GM18907 (cell line): ENCODE measurements at regions not wholly inside any gene's neighbourhood (a gene's known extent, or its start where the extent isn't known, plus 50 kb on each side); places are given as distances from the start of the nearest gene placed in this dataset.
"Not testable (repeated sequence)": the region's sequence is repeated elsewhere in the genome, so short reads cannot be mapped to it uniquely, and the experiment has no call there.

Experiments
- ATAC-seq: cut with Tn5 transposase; IDR thresholded peaks from one replicate; pipeline ENCODE4 v1.9.1; 2021; ENCODE audit warnings: mild to moderate bottlenecking, moderate library complexity; ENCODE audit not compliant: unreplicated experiment

- ATAC-seq: no peak
Observed at GRCh38 chr4:128690011-128690410, 119.5 kb upstream of the JADE1 start.

DNA sequence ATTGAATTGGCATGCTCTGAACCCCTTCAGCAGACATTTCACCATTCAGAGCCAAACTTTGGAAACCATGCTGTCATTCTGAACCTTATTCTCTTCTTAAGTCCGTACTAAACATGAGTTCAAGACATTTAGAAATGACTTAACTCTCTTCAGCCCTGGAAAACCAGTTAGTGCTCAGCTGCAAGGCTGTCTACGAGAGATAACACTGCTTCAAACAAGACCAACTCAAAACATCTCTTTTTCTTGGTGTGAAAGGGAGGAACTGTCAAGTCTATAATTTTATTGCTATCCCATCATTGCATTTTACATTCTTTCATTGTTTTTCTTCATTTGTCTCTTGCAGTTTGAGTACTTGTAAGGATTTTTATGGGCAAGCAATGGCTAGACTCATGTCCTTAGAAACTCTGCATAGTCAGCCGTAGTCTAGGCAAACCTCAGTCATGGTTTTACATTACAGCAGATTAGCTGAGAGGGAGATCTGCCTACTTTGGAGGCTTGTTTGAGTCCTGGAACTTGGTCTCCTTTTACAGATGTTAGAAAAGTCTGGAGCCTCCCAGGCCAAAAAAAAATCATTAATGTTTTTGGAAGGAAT is 120.6 kb upstream of the JADE1 start:
- no peak for ATAC-seq

- no peak for ATAC-seq
Observed at GRCh38 chr4:128688033-128688721, 121.3 kb upstream of the JADE1 start.

DNA sequence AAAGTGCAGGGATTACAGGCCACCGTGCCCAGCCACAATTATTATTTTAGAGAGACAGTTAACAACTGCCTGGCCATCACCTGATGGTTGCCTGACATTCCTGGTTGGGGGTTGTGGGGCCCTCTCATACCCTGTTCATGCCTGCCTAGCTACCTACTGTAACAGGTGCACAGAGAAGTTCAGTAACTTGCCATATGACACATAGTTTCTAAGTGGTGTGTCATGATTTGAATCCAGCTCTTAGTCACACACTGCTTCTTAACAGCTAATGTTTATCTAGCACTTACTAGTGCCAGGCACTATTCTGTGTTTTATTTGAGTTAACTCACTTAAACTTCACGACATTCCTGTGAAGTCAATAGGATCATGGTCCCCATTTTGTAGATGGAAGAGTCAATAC is 122.7 kb upstream of the JADE1 start:
- ATAC-seq: no peak

DNA sequence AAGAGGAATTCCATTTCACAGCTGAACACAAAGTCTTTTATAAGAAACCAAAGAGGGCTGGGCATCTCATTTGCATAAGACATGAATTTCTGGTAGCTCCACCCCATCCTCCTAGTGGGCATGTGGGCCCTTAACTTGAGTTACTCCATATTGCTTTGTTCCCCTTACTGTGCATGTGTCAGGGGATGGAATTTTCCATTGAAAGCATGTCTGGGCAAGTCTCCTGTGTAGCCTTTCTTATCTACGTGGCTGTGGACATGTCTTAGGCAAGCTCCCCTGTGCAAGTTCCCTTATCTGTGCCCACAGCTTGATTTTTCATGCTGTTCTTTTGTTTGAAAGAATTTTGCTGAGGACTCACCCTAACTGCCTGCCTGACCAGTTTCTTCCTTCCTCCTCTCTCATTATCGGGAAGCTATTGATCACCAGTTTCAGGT is 123.5 kb upstream of the JADE1 start:
- no peak for ATAC-seq

- no peak for ATAC-seq
Observed at GRCh38 chr4:128684016-128684415, 125.5 kb upstream of the JADE1 start.

DNA sequence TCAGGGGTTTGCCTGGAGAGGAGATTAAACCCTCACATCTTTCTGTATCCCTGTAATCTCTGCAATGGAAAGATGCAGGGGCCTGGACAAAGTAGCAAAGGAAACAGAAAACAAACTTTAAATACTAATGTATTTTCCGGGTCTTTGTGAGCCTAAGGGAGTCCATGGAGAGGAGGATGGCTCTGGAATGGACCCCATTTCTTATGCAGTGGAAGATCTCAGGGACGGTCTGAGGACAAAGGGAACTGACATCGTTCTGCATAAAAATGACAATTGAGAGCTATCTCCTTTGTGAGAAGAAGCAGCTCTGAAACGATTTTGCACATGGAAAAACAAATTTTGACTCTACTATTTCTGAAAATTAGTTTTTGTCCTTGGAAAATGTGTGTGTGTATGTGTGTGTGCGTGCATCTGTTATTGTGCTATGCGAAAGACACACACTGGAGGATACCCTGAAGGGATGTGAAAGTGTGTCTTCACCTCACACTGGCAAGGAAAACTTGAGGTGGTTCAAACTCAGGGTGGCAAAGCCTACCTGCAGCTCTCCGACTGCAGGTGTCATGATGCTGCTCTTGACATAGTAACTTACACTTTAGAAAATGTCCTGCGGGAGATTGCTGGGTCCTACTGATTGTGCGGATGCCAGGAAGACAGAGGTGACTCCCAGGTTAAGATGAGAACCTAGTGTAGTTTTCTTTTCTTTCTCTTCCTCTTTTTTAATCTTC is 126.4 kb upstream of the JADE1 start:
- ATAC-seq: no peak

- ATAC-seq: no peak
Observed at GRCh38 chr4:128676095-128676494, 133.4 kb upstream of the JADE1 start.

DNA sequence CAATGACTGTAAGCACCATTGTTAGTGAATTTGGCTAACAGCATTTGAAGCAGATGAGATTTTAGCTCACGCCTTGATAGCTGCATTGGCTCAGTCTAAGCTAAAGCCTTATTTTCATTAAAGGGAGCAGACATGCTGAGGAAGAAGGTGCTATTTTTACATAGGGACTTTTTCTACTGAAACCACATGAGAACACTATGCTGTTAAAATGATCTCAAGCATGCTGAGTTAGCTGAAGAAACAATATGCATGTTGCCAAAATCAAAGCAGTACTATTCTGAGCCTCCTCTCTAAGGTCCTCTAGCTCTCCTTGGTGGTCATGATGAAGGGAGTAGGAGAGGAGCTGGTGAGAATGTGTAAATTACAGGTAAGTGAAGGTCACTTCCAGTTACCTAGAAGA is 134.4 kb upstream of the JADE1 start:
- ATAC-seq: peak; percentile 98

- ATAC-seq: not testable (repeated sequence)
Observed at GRCh38 chr4:128673159-128673558, 136.3 kb upstream of the JADE1 start.

DNA sequence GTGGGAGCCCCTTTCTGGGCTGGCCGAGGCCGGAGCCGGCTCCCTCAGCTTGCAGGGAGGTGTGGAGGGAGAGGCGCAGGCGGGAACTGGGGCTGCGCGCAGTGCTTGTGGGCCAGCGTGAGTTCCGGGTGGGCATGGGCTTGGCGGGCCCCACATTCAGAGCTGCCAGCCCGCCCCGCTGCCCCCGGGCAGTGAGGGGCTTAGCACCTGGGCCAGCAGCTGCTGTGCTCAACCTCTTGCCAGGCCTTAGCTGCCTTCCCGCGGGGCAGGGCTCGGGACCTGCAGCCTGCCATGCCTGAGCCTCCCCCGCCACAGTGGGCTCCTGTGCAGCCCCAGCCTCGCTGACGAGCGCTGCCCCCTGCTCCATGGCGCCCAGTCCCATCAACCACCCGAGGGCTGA is 136.9 kb upstream of the JADE1 start:
- not testable (repeated sequence) for ATAC-seq

DNA sequence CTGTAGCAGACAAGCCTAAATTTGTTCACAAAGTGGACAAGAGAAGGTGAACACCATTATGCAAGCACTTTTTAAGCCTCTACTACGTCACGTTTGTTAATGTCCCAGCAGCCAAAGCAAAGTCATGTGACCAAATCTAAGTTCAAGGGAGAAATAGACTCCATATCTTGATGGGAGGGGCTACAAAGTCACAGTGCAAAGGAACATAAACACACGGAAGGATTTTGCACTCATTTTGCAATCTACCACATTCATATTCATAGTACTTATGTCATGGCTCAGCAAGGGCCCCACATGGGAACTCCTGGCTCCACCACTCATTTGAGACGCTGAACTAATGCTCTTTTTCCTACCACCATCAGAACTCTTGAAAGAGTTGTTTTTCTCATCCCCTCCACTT is 139.0 kb upstream of the JADE1 start:
- no peak for ATAC-seq

DNA sequence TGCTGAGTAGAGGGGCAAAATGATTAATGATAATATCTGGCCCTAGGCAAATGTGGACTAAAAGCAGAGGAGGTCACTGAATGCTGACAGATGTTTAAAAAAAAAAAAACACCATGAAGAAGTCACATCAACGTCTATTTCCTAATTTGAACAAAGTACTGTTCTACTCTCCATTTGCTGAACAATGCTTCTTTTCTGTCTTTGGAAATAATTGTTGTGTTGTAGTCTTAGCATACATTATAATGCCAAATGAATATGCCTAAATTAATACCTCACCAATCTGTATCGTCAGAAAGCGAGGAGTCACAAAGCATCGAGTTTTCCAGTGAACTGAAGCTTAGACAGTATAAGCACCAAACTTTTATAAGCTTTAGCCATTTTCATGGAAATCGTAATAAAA is 140.9 kb upstream of the JADE1 start:
- ATAC-seq: no peak

DNA sequence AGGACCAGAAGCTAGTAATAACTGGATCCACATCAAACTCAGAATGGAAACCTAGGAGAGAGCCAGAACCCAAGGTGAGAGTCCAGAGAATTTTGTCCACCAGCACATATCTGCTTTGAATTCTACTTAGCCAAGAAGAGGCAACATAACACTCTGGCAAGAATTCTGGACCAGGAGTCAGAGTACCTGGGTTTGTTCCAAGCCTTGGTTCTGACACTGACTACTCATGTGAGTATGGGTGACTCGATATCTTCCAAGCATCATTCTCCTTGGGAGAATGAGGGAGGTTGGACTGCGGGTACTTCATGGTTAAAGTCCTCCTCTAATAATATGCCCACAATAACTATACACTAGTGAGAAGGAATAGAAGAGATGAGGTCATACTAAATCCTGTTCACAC is 144.0 kb upstream of the JADE1 start:
- ATAC-seq: no peak

DNA sequence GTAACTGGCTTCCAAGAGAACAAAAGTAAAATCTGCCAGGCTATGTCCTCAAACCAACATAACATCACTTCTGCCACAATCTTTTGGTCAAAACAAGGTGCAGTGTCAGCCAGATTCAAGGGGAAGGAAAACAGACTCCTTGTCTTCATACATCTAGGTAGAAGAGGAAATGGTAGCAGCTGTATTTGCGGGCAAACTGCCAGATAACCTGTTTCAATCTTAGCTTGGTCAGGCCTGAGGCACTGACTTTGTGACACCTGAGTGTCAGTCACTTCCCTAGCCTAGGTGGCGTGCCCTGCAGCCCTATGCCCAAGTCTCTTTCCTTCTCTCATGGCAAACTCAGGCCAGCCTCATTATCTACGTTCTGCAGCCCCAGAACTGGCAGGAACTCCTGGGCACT is 146.2 kb upstream of the JADE1 start:
- ATAC-seq: peak; percentile 79

GRCh38 chr4:128661479-128661878 is 148.0 kb upstream of the JADE1 start:
- ATAC-seq: no peak

DNA sequence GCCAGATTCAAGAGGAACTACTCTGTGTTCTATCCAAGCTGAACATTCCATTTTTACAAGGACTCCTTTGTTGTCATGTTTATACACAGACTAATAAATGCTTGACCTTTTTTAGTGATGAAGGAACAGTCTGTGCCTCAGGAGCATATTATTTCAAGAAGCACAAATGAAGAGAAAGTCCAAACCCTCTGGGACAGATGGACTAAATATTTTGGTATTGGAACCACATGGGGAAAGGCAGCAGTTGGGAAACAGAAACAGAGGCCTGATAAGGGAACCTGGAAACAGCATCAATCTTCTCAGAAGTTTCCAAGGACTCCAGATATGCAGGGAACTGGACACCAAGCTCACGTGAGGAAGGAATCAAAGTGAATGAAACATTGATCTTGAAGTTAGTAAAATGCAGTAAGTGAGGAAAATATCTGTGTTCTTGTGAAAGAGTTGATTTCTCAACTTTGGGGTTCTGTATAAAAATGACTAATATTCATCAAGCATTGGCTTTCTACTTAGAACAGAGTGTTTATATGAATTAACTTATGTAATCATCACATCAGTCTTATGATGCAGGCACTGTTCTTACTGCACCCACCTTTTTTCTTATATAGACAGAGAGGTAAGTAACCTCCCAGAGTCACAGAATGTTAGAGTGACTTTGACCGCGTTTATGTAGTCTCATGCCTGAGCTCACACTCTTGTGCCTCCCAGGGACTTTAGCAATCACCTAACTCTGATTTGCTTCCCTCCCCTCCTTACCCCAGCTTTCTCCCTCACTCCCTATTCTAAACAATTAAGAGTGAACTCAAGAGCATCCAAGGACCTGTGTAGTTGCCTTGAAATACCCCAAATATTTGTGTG is 148.9 kb upstream of the JADE1 start:
- no peak for ATAC-seq

- ATAC-seq: no peak
Observed at GRCh38 chr4:128658214-128658631, 151.3 kb upstream of the JADE1 start.

- ATAC-seq: no peak
Observed at GRCh38 chr4:128657638-128658037, 151.9 kb upstream of the JADE1 start.

DNA sequence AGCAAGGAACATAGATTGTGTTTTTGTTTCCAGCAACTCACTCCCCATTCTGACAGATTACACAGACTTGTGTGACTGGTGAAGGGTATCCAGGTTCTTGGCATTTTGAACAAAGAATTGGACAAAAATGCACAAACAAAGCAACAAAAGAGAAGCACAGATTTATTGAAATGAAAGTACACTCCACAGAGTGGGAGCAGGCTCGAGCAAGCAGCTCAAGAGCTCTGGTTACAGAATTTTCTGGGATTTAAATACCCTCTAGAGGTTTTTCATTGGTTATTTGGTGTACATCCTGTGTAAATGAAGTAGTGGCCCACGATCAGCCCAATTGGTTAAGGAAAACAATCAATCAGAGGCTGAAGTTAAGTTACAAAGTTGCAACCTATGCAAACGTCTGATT is 155.0 kb upstream of the JADE1 start:
- ATAC-seq: no peak
